ENCODE measurements at regions not wholly inside any gene's neighbourhood (a gene's known extent, or its start where the extent isn't known, plus 50 kb on each side); places are given as distances from the start of the nearest gene placed in this dataset.

- Histone ChIP-seq H3K9ac (ENCODE audit: low read length) (no peak overlapping the region), H3K4me2 (ENCODE audit: low read length) (no peak overlapping the region), H3K9me3 (ENCODE audit: low read length) (no peaks in the 10 kb centered on the region), H3K36me3 (ENCODE audit: insufficient read depth, low read length) (no peaks in the 10 kb centered on the region), H2AFZ (ENCODE audit: low read depth, low read length) (no peak overlapping the region), H4K20me1 (ENCODE audit: insufficient read depth) (no peaks in the 10 kb centered on the region), H3K27ac (ENCODE audit: low read length) (no peak overlapping the region), H3K4me3 (ENCODE audit: low read length) (no peak overlapping the region), H3F3A (ENCODE audit: insufficient read depth, low read length, poor library complexity, severe bottlenecking) (no peaks in the 10 kb centered on the region), H3K27me3 (ENCODE audit: insufficient read depth, low read depth, low read length) (no peaks in the 10 kb centered on the region), H3K9me2 (ENCODE audit: insufficient read depth, low read length) (no peaks in the 10 kb centered on the region), H3K79me2 (replicated peaks; ENCODE audit: insufficient read depth, low read length) (no peaks in the 10 kb centered on the region)
- no peak for TF ChIP-seq SMC3 (conservative IDR thresholded peaks at IDR 0.05; ENCODE audit: poor library complexity)
- TF ChIP-seq, protein P1, sequence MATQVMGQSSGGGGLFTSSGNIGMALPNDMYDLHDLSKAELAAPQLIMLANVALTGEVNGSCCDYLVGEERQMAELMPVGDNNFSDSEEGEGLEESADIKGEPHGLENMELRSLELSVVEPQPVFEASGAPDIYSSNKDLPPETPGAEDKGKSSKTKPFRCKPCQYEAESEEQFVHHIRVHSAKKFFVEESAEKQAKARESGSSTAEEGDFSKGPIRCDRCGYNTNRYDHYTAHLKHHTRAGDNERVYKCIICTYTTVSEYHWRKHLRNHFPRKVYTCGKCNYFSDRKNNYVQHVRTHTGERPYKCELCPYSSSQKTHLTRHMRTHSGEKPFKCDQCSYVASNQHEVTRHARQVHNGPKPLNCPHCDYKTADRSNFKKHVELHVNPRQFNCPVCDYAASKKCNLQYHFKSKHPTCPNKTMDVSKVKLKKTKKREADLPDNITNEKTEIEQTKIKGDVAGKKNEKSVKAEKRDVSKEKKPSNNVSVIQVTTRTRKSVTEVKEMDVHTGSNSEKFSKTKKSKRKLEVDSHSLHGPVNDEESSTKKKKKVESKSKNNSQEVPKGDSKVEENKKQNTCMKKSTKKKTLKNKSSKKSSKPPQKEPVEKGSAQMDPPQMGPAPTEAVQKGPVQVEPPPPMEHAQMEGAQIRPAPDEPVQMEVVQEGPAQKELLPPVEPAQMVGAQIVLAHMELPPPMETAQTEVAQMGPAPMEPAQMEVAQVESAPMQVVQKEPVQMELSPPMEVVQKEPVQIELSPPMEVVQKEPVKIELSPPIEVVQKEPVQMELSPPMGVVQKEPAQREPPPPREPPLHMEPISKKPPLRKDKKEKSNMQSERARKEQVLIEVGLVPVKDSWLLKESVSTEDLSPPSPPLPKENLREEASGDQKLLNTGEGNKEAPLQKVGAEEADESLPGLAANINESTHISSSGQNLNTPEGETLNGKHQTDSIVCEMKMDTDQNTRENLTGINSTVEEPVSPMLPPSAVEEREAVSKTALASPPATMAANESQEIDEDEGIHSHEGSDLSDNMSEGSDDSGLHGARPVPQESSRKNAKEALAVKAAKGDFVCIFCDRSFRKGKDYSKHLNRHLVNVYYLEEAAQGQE (IDR thresholded peaks at IDR 0.05; ENCODE audit: borderline replicate concordance) = no peak
- TF ChIP-seq TAF1 (IDR thresholded peaks at IDR 0.05; ENCODE audit: low read depth) = no peak
Measured at GRCh38 chr7:118327174-118327573, 102.7 kb downstream of the ANKRD7 start.

GRCh38 chr7:118328505-118329211, 104.2 kb downstream of the ANKRD7 start:
- H3K27me3 ChIP-seq (ENCODE audit: insufficient read depth, low read depth, low read length) = no peaks in the 10 kb centered on the region
- H3F3A ChIP-seq (ENCODE audit: insufficient read depth, low read length, poor library complexity, severe bottlenecking) = no peaks in the 10 kb centered on the region
- no peaks in the 10 kb centered on the region for H3K9me3 ChIP-seq (ENCODE audit: low read length)
- no peak overlapping the region for H3K9ac ChIP-seq (ENCODE audit: low read length)
- H3K4me3 ChIP-seq (ENCODE audit: low read length) = no peak overlapping the region
- H3K27ac ChIP-seq (ENCODE audit: low read length) = no peak overlapping the region
- no peaks in the 10 kb centered on the region for H3K36me3 ChIP-seq (ENCODE audit: insufficient read depth, low read length)
- H4K20me1 ChIP-seq (ENCODE audit: insufficient read depth) = no peaks in the 10 kb centered on the region
- no peaks in the 10 kb centered on the region for H3K79me2 ChIP-seq (replicated peaks; ENCODE audit: insufficient read depth, low read length)
- TF ChIP-seq TAF1 (IDR thresholded peaks at IDR 0.05; ENCODE audit: low read depth) = no peak
- no peak overlapping the region for H3K4me2 ChIP-seq (ENCODE audit: low read length)
- no peak overlapping the region for H2AFZ ChIP-seq (ENCODE audit: low read depth, low read length)
- H3K9me2 ChIP-seq (ENCODE audit: insufficient read depth, low read length) = no peaks in the 10 kb centered on the region

DNA sequence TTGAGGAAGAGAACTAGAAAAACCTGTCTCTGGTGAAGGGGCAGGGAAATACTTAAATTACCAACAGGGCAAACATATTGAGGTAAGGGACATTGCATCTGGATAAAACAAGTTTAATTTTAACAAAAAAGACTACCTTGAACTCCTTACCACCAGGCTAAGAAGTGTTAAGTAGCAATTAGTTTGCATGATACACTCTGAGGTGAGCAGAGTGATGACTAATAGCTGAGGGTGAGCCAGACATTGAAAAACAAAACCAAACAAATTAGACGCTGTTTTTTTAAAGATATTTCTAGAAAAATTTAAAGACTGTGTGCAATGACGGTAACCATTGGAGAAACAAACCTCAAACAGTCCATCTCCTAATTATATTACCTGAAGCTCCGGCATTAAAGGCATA, 105.9 kb downstream of the ANKRD7 start:
- Histone ChIP-seq H3K9ac (ENCODE audit: low read length) (no peak overlapping the region), H3F3A (ENCODE audit: insufficient read depth, low read length, poor library complexity, severe bottlenecking) (no peaks in the 10 kb centered on the region), H3K9me3 (ENCODE audit: low read length) (no peaks in the 10 kb centered on the region), H3K9me2 (ENCODE audit: insufficient read depth, low read length) (no peaks in the 10 kb centered on the region), H3K79me2 (replicated peaks; ENCODE audit: insufficient read depth, low read length) (no peaks in the 10 kb centered on the region), H2AFZ (ENCODE audit: low read depth, low read length) (no peak overlapping the region), H3K27me3 (ENCODE audit: insufficient read depth, low read depth, low read length) (no peaks in the 10 kb centered on the region), H4K20me1 (ENCODE audit: insufficient read depth) (no peaks in the 10 kb centered on the region), H3K4me3 (ENCODE audit: low read length) (no peak overlapping the region), H3K27ac (ENCODE audit: low read length) (no peak overlapping the region), H3K36me3 (ENCODE audit: insufficient read depth, low read length) (no peaks in the 10 kb centered on the region), H3K4me2 (ENCODE audit: low read length) (no peak overlapping the region)
- no peak for TF ChIP-seq POLR2AphosphoS5 (IDR thresholded peaks at IDR 0.05)

DNA sequence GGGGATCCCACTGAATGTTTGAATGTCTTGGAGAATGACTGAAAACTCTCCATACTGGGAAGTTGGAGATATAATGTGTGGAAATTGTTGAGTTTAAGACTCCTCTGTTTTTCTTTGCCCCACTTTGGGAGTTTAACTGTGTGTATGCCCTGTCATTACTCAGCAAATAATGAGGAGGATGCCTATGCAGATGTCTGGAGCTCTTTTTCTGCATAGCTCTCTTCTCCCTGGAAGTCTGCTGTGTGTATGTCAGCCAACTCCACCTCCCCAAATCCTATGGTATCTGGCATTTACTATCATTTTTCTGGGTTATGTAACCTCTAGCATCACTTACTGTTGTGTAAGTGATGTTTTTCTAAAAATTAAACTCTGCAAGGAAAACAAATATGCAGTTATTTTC, 122.2 kb downstream of the ANKRD7 start:
- no peaks in the 10 kb centered on the region for H4K20me1 ChIP-seq (ENCODE audit: insufficient read depth)

More for the DNA sequence above, 122.2 kb downstream of the ANKRD7 start:
- H3K4me3 ChIP-seq (ENCODE audit: low read length) = no peak overlapping the region
- no peaks in the 10 kb centered on the region for H3K9me2 ChIP-seq (ENCODE audit: insufficient read depth, low read length)
- H3K36me3 ChIP-seq (ENCODE audit: insufficient read depth, low read length) = no peaks in the 10 kb centered on the region
- H3K9me3 ChIP-seq (ENCODE audit: low read length) = no peaks in the 10 kb centered on the region
- TF ChIP-seq EZH2 (IDR thresholded peaks at IDR 0.05; ENCODE audit: borderline replicate concordance, insufficient read depth, low read length, poor library complexity, severe bottlenecking) (no peak), TAF1 (IDR thresholded peaks at IDR 0.05; ENCODE audit: low read depth) (no peak), MXI1 (conservative IDR thresholded peaks at IDR 0.05; ENCODE audit: poor library complexity, severe bottlenecking) (no peak), EP300 (conservative IDR thresholded peaks at IDR 0.05; ENCODE audit: poor library complexity, severe bottlenecking) (no peak), SMC3 (conservative IDR thresholded peaks at IDR 0.05; ENCODE audit: poor library complexity) (no peak), POLR2AphosphoS5 (IDR thresholded peaks at IDR 0.05) (no peak), CTCF (IDR thresholded peaks at IDR 0.05; ENCODE audit: poor library complexity, severe bottlenecking) (no peak), RAD21 (conservative IDR thresholded peaks at IDR 0.05) (no peak)
- TF ChIP-seq, protein P1 (IDR thresholded peaks at IDR 0.05; ENCODE audit: borderline replicate concordance) = no peak
- H3K4me2 ChIP-seq (ENCODE audit: low read length) = no peak overlapping the region
- H3K9ac ChIP-seq (ENCODE audit: low read length) = no peak overlapping the region
- H2AFZ ChIP-seq (ENCODE audit: low read depth, low read length) = no peak overlapping the region
- H3K79me2 ChIP-seq (replicated peaks; ENCODE audit: insufficient read depth, low read length) = no peaks in the 10 kb centered on the region
- no peak overlapping the region for H3K27ac ChIP-seq (ENCODE audit: low read length)
- H3K27me3 ChIP-seq (ENCODE audit: insufficient read depth, low read depth, low read length) = no peaks in the 10 kb centered on the region
- H3F3A ChIP-seq (ENCODE audit: insufficient read depth, low read length, poor library complexity, severe bottlenecking) = no peaks in the 10 kb centered on the region

Data from neural cell (in vitro differentiated cells).